MM.1S (cell line): ENCODE measurements at regions not wholly inside any gene's neighbourhood (a gene's known extent, or its start where the extent isn't known, plus 50 kb on each side); places are given as distances from the start of the nearest gene placed in this dataset.

Experiments used
- DNase-seq: peaks from one replicate; pipeline ENCODE4 v3.0.0-alpha.2; 2015
- H2AFZ ChIP-seq: fragments of 300-600 bp; sonication (generic); 2 replicates; pipeline ENCODE4 v1.6.0; 2016; ENCODE audit warnings: antibody characterized with exemption, low read length
- H3F3A ChIP-seq: fragments of 300-600 bp; sonication (generic); 2 replicates; pipeline ENCODE4 v1.6.1; 2016; ENCODE audit warnings: mild to moderate bottlenecking, antibody characterized with exemption, low read length, moderate library complexity, mixed read lengths; ENCODE audit not compliant: insufficient read depth
- H3K27ac ChIP-seq: fragments of 300-600 bp; sonication (generic); 2 replicates; pipeline ENCODE4 v1.5.1; 2016; ENCODE audit warnings: mild to moderate bottlenecking, low read length
- H3K27me3 ChIP-seq: fragments of 300-600 bp; sonication (generic); replicated peaks from 2 replicates; pipeline ENCODE4 v1.6.0; 2016; ENCODE audit warnings: low read length; ENCODE audit not compliant: insufficient read depth
- H3K36me3 ChIP-seq: fragments of 300-600 bp; sonication (generic); replicated peaks from 2 replicates; pipeline ENCODE4 v1.6.1; 2016; ENCODE audit warnings: mild to moderate bottlenecking, low read length, mixed read lengths; ENCODE audit not compliant: insufficient read depth
- H3K4me1 ChIP-seq: fragments of 300-600 bp; sonication (generic); 2 replicates; pipeline ENCODE4 v1.6.1; 2016; ENCODE audit warnings: low read length, mixed read lengths
- H3K4me2 ChIP-seq: fragments of 300-600 bp; sonication (generic); 2 replicates; pipeline ENCODE4 v1.6.0; 2016; ENCODE audit warnings: low read depth, low read length
- H3K4me3 ChIP-seq: fragments of 300-600 bp; sonication (generic); 2 replicates; pipeline ENCODE4 v1.5.1; 2016; ENCODE audit warnings: low read length, mixed read lengths
- H3K79me2 ChIP-seq: fragments of 300-600 bp; sonication (generic); 2 replicates; pipeline ENCODE4 v1.6.1; 2016; ENCODE audit warnings: mixed run types, low read length, mixed read lengths
- H3K9ac ChIP-seq: fragments of 300-600 bp; sonication (generic); 2 replicates; pipeline ENCODE4 v1.6.1; 2016; ENCODE audit warnings: low read length, mixed read lengths
- H3K9me2 ChIP-seq: fragments of 300-600 bp; sonication (generic); replicated peaks from 2 replicates; pipeline ENCODE4 v1.6.1; 2016; ENCODE audit warnings: mild to moderate bottlenecking, low read length, mixed read lengths; ENCODE audit not compliant: insufficient read depth
- H3K9me3 ChIP-seq: fragments of 300-600 bp; sonication (generic); replicated peaks from 2 replicates; pipeline ENCODE4 v1.6.1; 2016; ENCODE audit warnings: mild to moderate bottlenecking, low read length, mixed read lengths; ENCODE audit not compliant: insufficient read depth
- H4K20me1 ChIP-seq: fragments of 300-600 bp; sonication (generic); 2 replicates; pipeline ENCODE4 v1.6.1; 2016; ENCODE audit warnings: mild to moderate bottlenecking, low read length, moderate library complexity, mixed read lengths; ENCODE audit not compliant: insufficient read depth
- EZH2 ChIP-seq: fragments of 300-600 bp; sonication (generic); optimal IDR thresholded peaks from 2 replicates; pipeline ENCODE3; 2017; ENCODE audit warnings: low read depth, mild to moderate bottlenecking, antibody characterized with exemption, low read length, mixed read lengths
- EZH2phosphoT487 ChIP-seq: fragments of 300-600 bp; sonication (generic); IDR thresholded peaks from 2 replicates; pipeline ENCODE4 v1.6.1; 2018; ENCODE audit warnings: antibody characterized with exemption, low read length
- TF ChIP-seq, protein P1 (sequence below): fragments of 300-600 bp; sonication (generic); IDR thresholded peaks from 2 replicates; pipeline ENCODE4 v1.5.1; 2016; ENCODE audit warnings: antibody characterized with exemption, low read length, mixed read lengths

- Histone ChIP-seq H3K27ac (no peak overlapping the region), H4K20me1 (no peaks in the 10 kb centered on the region), H3K9ac (no peak overlapping the region), H3K9me3 (no peaks in the 10 kb centered on the region), H3K79me2 (no peaks in the 10 kb centered on the region), H3K36me3 (no peaks in the 10 kb centered on the region), H3K4me3 (no peak overlapping the region), H3K27me3 (no peaks in the 10 kb centered on the region), H3K9me2 (no peaks in the 10 kb centered on the region), H3K4me1 (no peaks in the 10 kb centered on the region), H3F3A (no peaks in the 10 kb centered on the region), H3K4me2 (no peak overlapping the region), H2AFZ (no peak overlapping the region)
- DNase-seq, result no peak
- no peak for TF ChIP-seq EZH2
- TF ChIP-seq EZH2phosphoT487, result no peak
- TF ChIP-seq, protein P1, sequence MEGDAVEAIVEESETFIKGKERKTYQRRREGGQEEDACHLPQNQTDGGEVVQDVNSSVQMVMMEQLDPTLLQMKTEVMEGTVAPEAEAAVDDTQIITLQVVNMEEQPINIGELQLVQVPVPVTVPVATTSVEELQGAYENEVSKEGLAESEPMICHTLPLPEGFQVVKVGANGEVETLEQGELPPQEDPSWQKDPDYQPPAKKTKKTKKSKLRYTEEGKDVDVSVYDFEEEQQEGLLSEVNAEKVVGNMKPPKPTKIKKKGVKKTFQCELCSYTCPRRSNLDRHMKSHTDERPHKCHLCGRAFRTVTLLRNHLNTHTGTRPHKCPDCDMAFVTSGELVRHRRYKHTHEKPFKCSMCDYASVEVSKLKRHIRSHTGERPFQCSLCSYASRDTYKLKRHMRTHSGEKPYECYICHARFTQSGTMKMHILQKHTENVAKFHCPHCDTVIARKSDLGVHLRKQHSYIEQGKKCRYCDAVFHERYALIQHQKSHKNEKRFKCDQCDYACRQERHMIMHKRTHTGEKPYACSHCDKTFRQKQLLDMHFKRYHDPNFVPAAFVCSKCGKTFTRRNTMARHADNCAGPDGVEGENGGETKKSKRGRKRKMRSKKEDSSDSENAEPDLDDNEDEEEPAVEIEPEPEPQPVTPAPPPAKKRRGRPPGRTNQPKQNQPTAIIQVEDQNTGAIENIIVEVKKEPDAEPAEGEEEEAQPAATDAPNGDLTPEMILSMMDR, result no peak
These were observed 794.0 kb upstream of the COX7C start for GRCh38 chr5:85823462-85824426.

GRCh38 chr5:85838781-85839180 lies 779.0 kb upstream of the COX7C start:
- no peaks in the 10 kb centered on the region for H3F3A ChIP-seq
- H2AFZ ChIP-seq, result no peak overlapping the region
- TF ChIP-seq EZH2phosphoT487 (no peak), EZH2 (no peak)
- TF ChIP-seq, protein P1, result no peak

GRCh38 chr5:85841653-85842052 lies 776.1 kb upstream of the COX7C start:
- Histone ChIP-seq H3K4me1 (no peaks in the 10 kb centered on the region), H3K79me2 (no peaks in the 10 kb centered on the region), H3K27me3 (no peaks in the 10 kb centered on the region), H3K9me3 (no peaks in the 10 kb centered on the region), H3F3A (no peaks in the 10 kb centered on the region), H3K27ac (no peak overlapping the region), H3K4me3 (no peak overlapping the region), H3K9me2 (no peaks in the 10 kb centered on the region), H3K4me2 (no peak overlapping the region), H4K20me1 (no peaks in the 10 kb centered on the region), H2AFZ (no peak overlapping the region), H3K36me3 (no peaks in the 10 kb centered on the region), H3K9ac (no peak overlapping the region)
- no peak for DNase-seq
- TF ChIP-seq EZH2phosphoT487, result no peak
- TF ChIP-seq EZH2, result no peak
- TF ChIP-seq, protein P1, result no peak

More at GRCh38 chr5:85838781-85839180, 779.0 kb upstream of the COX7C start:
- no peak for DNase-seq
- Histone ChIP-seq H3K9me3 (no peaks in the 10 kb centered on the region), H3K4me1 (no peaks in the 10 kb centered on the region), H3K27me3 (no peaks in the 10 kb centered on the region), H3K4me2 (no peak overlapping the region), H3K36me3 (no peaks in the 10 kb centered on the region), H3K27ac (no peak overlapping the region), H3K9ac (no peak overlapping the region), H4K20me1 (no peaks in the 10 kb centered on the region), H3K79me2 (no peaks in the 10 kb centered on the region), H3K9me2 (no peaks in the 10 kb centered on the region), H3K4me3 (no peak overlapping the region)
